Activated naive CD8-positive, alpha-beta T cell treated with anti-CD3 and anti-CD28 coated beads, Interleukin-2, amount 50 U/mL, for 16 hours (primary cell): ENCODE measurements at regions not wholly inside any gene's neighbourhood (a gene's known extent, or its start where the extent isn't known, plus 50 kb on each side); places are given as distances from the start of the nearest gene placed in this dataset.

Experiments used
- DNase-seq: peaks from one replicate; pipeline ENCODE4 v3.0.0-alpha.2; 2020; ENCODE audit warnings: low read depth, low spot score

- no peak for DNase-seq
These were observed 103.3 kb downstream of the SPRY2 start for GRCh38 chr13:80237646-80238045.

- no peak for DNase-seq
These were observed 105.0 kb downstream of the SPRY2 start for GRCh38 chr13:80235967-80236302.

GRCh38 chr13:80235166-80235966 is 105.6 kb downstream of the SPRY2 start:
- no peak for DNase-seq

GRCh38 chr13:80227645-80228044 is 113.3 kb downstream of the SPRY2 start:
- DNase-seq = no peak

GRCh38 chr13:80226645-80227044 is 114.3 kb downstream of the SPRY2 start:
- no peak for DNase-seq

- no peak for DNase-seq
These were observed 116.5 kb downstream of the SPRY2 start for GRCh38 chr13:80224468-80224867.

- no peak for DNase-seq
These were observed 123.1 kb downstream of the SPRY2 start for GRCh38 chr13:80217614-80218456.

GRCh38 chr13:80215368-80215767 is 125.6 kb downstream of the SPRY2 start:
- DNase-seq = no peak

- DNase-seq = no peak
These were observed 126.4 kb downstream of the SPRY2 start for GRCh38 chr13:80214521-80214991.

GRCh38 chr13:80214050-80214449 is 126.9 kb downstream of the SPRY2 start:
- no peak for DNase-seq

- DNase-seq = no peak
These were observed 127.7 kb downstream of the SPRY2 start for GRCh38 chr13:80213201-80213600.

GRCh38 chr13:80211566-80211965 is 129.4 kb downstream of the SPRY2 start:
- no peak for DNase-seq

- no peak for DNase-seq
These were observed 136.3 kb downstream of the SPRY2 start for GRCh38 chr13:80204642-80205041.

- DNase-seq = no peak
These were observed 137.4 kb downstream of the SPRY2 start for GRCh38 chr13:80203496-80203895.

- no peak for DNase-seq
These were observed 139.0 kb downstream of the SPRY2 start for GRCh38 chr13:80201694-80202468.

GRCh38 chr13:80199585-80200292 is 141.2 kb downstream of the SPRY2 start:
- no peak for DNase-seq

- no peak for DNase-seq
These were observed 141.9 kb downstream of the SPRY2 start for GRCh38 chr13:80199067-80199466.

GRCh38 chr13:80196756-80197155 is 144.2 kb downstream of the SPRY2 start:
- no peak for DNase-seq

GRCh38 chr13:80195649-80196048 is 145.3 kb downstream of the SPRY2 start:
- no peak for DNase-seq

- DNase-seq = no peak
These were observed 150.9 kb downstream of the SPRY2 start for GRCh38 chr13:80189889-80190597.
